ENCODE measurements at regions not wholly inside any gene's neighbourhood (a gene's known extent, or its start where the extent isn't known, plus 50 kb on each side); places are given as distances from the start of the nearest gene placed in this dataset.

DNA sequence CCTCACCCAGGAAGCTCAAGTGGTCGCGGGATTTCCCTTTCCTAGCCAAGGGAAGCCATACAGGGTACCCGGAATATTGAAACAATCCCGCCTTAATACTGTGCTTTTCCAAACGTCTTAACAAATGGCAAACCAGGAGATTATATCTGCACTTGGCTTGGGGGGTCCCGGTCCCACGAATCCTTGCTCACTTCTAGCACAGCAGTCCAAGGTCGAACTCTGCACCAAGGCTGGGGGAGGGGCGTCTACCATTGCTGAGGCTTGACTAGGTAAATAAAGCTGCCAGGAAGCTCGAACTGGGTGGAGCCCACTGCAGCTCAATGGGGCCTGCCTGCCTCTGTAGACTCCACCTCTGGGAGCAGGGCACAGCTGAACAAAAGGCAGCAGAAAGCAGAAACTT, 1644.8 kb downstream of the PCDH9 start:
- TF ChIP-seq, protein P1, sequence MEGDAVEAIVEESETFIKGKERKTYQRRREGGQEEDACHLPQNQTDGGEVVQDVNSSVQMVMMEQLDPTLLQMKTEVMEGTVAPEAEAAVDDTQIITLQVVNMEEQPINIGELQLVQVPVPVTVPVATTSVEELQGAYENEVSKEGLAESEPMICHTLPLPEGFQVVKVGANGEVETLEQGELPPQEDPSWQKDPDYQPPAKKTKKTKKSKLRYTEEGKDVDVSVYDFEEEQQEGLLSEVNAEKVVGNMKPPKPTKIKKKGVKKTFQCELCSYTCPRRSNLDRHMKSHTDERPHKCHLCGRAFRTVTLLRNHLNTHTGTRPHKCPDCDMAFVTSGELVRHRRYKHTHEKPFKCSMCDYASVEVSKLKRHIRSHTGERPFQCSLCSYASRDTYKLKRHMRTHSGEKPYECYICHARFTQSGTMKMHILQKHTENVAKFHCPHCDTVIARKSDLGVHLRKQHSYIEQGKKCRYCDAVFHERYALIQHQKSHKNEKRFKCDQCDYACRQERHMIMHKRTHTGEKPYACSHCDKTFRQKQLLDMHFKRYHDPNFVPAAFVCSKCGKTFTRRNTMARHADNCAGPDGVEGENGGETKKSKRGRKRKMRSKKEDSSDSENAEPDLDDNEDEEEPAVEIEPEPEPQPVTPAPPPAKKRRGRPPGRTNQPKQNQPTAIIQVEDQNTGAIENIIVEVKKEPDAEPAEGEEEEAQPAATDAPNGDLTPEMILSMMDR (IDR thresholded peaks at IDR 0.05; ENCODE audit: poor library complexity): no peak
- no peak for TF ChIP-seq EZH2 (IDR thresholded peaks at IDR 0.05; ENCODE audit: borderline replicate concordance)

Data from hepatocyte (in vitro differentiated cells).